AG08396 (cell line): ENCODE measurements at regions not wholly inside any gene's neighbourhood (a gene's known extent, or its start where the extent isn't known, plus 50 kb on each side); places are given as distances from the start of the nearest gene placed in this dataset.

Experiments
- DNase-seq: peaks from one replicate; pipeline ENCODE4 v3.0.0; 2012; ENCODE audit warnings: low spot score, mixed read lengths

DNA sequence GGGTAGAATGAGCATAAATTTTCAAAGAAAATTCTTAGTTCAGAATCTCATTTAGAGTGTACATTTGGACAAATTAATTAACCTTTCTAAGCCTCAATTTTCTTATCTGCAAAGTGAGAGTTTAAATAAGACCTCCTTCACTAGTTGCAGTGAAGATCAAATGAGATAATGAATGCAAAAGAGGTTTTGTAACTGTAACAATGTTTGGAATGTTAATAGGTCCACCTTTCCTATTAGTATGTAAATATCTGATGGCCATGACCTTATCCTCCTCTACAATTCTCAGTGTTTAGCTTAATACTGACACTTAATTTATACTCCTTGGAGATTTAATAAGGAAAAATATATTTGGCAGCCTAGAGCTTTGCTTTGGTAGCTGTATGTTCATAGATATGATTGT lies 138.8 kb downstream of the GABRG1 start:
- DNase-seq: no peak

DNA sequence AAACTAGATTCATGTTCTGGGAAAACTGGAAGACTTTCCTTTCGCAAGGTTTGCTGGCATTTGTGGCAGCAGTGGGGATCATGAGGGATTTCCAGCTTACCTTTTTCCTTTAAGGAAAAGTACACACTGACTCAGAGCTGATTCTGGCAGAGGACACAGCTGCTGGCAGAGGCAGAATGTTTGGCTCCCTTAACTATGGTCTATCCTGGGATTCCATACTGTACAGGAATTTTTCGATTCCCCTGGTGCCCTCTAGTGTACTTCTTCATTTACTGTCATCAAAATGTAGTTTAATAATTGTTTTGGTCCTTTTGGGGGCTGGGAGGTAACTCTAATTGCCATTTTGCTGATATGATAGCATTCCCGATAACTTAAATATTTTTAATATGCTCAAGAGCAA lies 152.7 kb downstream of the GABRG1 start:
- DNase-seq: no peak

DNA sequence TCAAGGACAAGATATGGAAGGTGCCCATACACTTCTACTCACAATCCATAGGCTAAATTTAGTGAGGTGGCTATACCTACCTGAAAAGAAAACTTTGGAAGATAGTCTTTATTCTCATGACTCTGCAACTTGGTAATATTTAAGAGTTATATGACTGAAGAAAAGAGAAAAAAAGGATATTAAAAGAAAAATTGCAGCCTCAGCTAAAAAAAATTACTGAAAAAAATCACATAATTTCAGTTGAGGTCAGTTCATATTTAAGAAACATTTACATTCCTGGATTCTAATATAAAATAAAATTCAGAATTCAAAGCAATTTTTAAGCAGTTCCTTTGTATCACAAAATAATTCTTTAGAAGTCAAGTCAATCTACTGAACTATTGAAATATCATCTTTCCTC lies 166.5 kb downstream of the GABRG1 start:
- DNase-seq: no peak

DNA sequence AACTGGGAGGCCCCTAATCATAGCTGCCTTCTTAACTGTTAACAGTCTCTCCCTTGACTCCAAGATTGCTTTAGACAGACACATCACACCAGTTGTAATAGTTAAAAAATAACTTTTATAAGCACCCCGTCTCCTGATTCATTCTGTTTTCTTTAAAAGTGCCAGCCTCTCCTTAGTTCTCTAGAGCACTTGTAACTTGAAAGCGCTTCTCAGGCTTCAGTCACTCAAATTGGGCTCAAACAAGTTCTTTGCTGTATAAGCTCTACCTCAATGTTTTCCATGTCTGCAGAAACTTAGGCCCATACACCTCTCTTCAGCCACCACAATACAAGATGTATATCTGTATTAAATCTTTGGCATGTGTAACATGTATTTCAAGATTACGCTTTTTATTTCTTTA lies 169.6 kb downstream of the GABRG1 start:
- DNase-seq: no peak

DNA sequence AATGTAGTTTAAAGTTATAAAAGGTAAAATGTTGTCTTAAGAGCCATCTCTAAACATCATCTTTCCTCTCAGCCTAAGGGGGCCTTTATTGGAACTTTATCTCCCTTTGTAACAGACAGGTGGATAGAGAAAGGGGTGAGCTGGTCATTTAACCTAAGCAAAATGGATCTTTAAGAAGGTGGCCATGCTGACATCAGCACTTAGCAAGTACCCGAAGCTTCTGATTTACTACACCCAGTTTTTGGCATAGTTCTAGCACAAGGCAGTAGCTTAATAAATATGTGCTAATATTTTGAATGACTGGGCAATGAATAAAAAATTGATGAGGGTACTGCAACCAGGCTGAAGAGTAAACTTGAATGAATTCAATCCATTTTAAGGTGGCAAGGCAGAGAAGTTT lies 172.7 kb downstream of the GABRG1 start:
- no peak for DNase-seq

DNA sequence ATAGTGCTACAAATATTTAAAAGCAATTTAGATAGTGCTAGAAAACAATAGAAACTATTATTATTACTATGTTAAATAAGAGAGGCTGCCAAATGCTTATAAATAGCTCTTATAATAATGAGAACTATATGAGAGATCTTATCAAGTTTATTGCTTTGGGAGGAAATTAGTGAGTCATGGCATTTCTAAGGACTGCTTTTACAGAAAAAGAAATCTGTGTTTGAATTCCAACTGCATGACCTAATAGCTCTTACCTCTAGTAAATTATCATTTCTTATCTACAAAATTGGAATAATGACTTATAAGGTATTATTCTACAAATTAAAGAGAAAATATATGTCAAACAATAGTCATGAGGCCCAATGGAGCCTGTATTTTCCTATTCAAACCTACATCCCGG lies 177.2 kb downstream of the GABRG1 start:
- DNase-seq: no peak

DNA sequence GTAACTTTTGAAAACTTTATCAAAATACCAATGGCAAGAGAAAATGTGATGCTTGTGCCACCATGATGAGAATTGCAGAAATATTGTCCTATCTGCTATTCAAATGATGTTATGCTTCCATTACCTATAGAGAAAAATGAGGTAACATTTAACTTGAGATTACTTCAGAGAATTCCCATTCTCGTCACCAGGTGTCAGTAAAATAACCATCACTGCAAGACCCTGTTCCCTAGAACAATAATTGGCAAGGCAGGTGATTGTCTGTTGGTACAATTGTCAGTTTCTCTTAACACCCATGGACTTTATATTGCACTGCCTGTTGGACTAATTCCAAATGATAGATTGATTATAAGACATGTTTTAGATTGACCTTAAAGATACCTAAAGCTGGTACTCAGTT lies 179.9 kb downstream of the GABRG1 start:
- no peak for DNase-seq

DNA sequence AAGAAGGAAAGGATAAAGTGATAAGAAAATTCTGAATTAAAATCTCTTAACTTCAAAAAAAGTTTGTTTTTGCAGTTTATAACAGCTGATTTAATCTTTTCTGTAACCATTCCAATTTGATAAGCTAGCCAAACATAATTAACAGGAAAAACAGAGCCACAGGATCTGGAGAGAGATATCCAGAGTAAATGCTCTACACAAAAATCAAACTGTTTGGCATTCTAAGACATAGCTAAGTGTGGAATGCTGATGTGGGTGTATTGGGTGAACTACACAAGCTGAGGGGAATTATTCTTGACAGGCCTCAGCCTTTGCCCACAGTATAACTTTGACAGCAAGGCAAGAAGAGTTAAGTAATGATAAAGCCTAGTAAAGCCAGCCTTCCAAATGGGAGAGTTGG lies 184.8 kb downstream of the GABRG1 start:
- no peak for DNase-seq

DNA sequence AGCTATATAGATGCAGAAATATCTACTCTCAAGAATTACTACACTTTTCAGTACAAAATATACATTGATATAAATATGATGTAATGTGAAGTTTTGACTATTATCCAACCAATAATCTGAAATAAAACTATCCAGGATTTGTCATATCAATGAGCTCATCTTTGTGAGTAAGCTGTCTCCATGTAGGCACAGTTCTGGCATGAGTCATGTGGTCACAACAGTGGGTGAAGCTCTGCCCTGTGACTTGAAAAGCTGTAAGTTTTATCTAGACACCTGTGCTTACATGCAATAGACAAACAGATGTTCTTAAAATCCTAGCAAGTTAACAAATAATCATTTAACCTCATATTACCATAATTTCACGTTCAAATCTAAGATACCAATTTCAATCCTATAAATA lies 192.7 kb downstream of the GABRG1 start:
- no peak for DNase-seq

DNA sequence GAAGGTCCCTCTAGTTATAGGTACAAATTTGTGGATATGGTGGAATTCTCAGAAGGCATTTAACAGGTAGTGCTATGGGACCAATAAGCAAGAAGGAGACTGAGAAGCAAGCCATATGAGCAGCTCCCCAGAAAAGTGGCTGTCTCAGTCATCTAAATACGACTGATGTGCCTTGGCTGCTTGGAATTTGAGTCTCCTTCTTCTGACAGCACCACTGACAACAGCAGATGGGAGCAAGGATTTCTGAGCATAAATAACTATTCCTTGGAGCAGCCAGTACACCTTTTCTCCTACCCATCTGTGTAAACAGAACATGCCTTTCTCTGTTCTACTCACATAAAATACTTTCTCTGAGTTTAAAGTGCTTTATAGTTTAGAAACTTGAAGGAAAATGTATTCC lies 196.2 kb downstream of the GABRG1 start:
- no peak for DNase-seq

DNA sequence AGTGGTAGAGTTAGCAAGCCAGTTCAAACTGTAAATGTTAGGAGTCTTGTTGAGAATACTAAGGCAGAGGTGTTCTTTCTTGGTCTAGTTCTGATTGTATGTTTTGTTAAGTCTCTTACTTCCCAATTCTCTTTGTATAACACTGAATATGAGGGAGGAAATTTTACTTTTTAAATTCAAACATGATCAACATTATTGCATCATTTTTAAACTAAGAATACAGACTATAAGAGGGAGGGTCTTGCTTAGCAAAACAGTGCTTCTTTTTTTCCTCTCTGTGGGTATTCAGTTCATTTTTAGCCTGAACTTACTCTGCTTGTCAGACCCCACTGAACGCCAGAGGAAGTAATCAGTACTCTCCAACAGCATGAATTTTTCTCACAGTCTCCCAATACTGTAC lies 198.0 kb downstream of the GABRG1 start:
- no peak for DNase-seq

DNA sequence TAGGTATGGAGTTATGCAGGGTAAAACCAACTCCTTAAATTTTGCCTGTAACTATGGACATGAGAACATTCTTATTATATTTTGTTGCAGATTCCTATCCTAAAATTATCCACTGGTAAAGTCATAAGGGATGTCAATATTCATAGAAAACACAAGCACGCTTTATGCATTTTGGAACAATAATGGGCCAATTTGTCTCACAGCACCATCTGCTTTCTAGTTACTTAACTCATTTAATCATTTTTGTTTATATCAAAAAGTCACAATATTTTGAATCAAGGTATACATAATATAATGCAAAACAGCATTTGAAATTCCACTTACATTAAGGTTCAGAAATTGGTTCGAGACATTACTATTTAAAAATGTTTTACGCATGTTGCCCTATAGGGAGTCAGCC lies 203.0 kb downstream of the GABRG1 start:
- DNase-seq: no peak

DNA sequence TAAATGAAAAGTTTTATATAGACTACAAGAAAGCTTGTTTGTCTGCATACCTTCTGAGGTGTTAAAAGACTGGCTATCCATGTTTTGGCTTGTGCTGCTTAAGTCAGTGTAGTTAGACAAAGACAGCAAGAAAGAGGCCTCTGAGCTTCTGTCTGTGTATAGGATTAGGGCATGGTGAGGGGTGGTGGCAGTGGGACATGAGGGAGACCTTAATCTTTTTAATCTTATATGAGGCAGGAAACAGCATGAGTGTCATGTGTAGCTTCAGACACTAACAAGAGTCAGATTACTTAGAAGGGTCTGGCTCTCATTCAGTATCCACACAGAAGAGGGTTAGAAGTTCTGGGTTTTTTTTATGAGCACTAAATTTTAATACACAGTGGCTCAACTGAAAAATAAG lies 213.3 kb downstream of the GABRG1 start:
- DNase-seq: no peak

DNA sequence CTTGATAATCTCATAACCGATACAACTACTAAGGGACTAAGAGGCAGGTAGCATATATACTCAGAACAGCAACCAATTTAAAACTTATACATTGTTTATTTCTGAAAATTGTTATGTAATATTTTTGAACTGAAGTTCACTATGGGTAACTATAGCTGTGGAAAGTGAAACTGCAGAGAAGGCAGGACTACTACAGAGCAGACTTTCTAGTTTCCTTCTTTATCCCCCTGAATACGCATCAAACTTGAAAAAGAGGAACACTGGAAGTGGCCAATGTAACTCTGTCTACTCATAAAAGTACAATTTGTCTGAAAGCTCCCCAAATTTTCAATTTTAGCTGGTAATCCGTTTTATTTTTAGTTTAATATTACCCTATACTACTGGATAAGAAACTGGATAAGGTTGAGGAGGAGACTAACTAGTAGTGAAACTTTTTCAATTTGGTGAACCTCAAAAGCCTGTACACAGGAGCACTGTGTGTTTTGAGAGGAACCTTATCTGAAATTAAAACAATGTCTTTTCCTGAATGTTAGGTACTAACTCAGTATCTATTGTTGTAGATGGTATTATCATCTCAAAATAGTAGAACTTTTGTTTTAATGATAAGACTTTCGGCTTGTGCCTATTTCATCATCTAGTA lies 225.8 kb downstream of the GABRG1 start:
- no peak for DNase-seq

DNA sequence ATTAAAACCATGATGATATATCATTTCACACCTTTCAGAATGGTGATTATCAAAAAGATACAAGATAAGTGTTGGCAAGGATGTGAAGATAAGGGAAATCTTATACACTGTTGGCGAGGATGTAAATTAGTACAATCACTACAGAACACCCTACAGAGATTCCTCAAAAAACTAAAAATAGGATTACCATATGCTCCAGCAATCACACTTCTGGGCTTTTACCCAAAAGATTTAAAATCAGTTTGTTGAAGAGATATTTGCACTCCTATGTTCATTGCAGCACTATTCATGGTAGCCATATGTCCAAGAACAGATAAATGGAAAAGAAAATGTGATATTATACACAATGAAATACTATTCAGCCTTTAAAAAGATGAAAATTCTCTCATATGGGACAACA lies 240.4 kb downstream of the GABRG1 start:
- DNase-seq: no peak

DNA sequence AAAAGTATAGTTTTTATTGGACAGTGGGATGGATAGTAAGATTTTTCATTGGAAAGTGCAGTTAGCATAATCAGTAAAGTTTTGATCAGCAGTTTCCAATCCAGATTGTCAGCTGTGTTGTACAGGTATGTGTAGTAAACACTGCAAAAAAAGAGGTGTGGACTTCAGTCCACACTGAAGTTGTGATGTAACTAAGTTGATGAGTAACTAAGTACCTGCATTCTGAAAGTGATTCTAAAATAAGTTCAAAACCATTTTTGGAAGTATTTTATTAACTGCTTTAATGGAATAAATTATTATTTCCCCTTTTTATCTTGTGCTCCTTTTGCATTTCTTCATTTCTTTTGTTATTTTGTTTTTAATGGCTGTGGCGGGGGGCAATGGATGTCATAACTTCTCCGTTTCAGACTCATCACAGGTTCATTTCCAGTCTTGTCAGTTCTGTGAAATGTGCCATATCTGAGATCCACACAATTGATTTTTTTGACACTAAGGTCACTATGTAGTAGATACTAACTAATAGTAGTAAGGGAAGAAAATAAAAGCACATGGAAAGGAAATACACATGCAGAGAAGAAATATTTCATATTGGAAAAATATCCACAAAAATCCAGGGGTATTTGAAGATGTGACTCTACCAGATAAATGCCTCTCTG lies 247.5 kb downstream of the GABRG1 start:
- DNase-seq: no peak

DNA sequence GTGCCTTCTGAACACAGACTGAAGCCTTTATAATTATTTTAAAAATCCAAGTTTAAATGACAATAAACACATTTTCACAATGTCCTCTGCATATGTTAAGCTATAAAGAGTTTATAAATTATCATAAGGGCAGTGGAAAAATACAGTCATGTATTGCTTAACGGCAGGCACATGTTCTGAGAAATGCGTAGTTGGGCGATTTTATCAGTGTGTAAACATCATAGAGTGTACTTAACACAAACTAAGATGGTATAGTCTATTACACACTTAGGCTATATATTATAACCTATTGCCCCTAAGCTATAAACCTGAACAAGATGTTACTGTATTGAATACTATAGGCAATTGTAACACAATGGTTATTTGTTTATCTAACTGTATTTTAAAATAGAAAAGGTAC lies 254.7 kb downstream of the GABRG1 start:
- no peak for DNase-seq

DNA sequence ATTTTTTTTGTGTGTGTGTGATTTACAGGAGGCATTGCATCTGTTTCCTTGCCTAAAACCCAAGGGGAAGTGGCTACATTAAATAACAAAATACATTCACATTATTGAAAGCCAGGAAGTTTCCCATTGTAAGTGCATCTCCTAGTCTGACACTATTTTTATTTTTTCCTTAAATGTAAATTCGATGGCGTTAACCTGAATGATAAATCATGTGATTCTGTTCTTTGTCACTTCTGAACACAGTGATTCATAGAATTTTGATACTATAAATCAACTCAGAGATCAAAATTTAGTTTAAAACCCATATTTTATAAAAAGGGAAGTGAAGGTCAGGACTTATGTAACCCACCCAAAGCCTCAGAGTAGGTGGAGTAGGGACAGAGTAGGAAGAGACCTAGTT lies 258.1 kb downstream of the GABRG1 start:
- DNase-seq: no peak

DNA sequence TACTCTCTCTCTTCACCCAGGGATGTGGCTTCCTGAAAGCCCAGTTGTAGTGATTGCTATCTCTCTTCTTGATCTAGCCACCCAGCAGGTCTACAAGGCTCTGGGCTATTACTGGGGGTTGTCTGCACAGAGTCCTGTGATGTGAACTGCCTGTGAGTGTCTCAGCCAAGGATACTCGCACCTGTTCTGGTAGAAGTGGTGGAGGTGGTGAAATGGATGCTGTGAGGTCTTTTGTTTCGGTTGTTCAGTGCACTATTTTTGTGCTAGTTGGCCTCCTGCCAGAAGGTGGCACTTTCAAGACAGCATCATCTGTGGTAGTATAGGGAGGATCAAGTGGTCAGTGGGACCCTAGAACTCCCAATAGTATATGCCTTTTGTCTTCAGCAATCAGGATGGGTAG lies 268.0 kb downstream of the GABRG1 start:
- no peak for DNase-seq

DNA sequence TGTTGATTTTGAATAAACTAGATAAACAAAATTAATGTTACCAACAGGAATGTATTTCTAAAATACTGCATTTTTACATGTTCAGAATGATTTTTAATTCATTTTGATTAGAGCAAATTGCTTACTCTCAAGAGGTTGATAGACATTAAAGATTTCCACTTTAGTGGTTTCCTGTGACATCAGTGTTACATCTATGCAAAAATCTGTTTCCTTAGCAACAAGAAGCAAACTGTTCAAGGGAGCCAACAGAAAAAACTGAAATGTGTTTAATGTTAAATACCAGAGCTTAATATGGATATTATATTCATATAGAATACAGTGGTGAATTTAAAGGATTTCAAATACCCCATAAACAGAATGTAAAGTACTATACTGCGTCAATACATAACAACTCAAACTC lies 277.8 kb downstream of the GABRG1 start:
- DNase-seq: no peak

DNA sequence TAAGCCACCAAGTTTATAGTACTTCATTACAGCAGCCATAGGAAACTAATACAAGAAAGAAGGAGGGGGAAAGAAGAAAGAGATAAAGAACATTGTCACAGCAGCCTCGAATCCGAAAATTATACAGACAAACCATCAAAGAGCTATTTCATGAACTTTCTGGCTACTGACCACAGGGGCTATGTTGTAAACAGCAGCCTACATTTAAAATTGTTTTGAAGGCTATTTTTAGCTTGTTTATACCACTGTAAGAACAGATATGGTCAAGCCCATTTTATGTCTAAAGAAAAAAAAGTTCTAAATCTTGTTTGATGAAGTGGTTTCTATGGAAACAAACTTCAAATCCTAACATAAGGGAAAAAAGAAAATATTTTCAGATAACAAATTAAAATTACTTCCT lies 282.1 kb downstream of the GABRG1 start:
- no peak for DNase-seq

DNA sequence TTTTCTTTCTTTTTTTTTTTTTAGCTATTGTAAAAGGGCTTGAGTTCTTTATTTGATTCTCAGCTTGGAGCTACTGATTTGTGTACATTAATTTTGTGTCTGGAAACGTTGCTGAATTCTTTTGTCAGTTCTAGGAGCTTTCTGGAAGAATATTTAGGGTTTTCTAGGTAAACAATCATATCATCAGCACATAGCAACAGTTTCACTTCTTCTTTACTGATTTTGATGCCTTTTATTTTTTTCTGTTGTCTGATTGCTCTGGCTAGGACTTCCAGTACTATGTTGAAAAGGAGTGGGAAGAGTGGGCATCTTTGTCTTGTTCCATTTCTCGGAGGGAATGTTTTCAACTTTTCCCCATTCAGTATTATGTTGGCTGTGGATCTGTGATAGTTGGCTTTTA lies 292.2 kb downstream of the GABRG1 start:
- no peak for DNase-seq

DNA sequence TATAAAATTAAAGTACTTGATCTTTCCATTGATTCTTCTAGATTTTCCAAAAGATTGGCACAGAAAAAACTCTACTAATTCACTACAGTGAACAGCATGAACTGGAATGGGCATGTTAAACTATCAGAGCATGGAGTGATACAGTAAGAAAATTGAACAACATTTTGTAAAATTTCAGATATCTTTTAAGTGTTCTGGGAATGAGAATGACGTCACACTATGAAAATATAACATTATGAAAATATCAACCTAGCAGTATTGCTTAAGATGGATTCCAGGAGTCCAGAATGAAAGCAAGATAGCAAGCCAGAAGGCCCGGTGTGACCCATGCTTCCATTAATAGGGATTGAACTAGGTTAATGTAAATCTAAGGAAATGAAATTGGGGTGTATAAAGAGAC lies 319.9 kb downstream of the GABRG1 start:
- no peak for DNase-seq

DNA sequence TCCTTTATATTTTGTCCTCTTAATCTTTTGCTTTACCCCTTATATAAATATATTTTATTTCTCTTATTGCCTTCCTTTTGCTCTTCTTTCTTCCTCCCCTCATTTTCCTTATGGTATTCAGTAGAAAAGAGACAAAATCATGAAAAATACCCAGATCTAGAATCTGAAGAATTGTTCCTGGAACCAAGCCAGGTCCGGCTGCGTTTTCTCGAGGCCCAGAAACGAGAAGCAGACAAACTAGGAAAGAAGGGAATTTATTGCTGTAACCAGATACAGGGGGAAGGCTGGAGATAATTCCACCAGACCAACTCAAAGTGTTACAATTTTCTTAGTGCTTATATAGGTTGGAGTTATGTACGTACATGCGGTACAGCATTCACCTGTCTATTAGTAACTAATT lies 328.7 kb downstream of the GABRG1 start:
- no peak for DNase-seq
